ENCODE measurements at regions not wholly inside any gene's neighbourhood (a gene's known extent, or its start where the extent isn't known, plus 50 kb on each side); places are given as distances from the start of the nearest gene placed in this dataset.

DNA sequence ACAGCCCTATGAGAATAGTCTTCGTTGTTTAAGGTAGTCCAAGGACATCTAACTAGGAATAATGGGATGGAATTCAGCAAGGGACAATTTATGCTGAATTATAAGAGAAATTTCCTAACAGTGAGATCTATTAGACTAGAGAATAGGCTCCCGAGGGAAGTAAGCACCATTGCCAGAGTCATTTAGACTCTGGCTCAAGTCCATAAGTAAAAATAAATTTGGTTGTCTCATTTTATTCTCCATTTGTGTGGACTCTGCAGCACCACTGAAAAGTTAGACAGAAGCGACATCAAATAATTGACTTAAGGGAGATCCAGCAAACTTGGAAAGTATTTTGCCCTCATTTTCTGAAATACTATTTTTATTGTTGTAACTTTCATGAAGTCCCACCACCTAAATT, 129.3 kb upstream of the SMIM21 start:
- TF ChIP-seq, protein P1, sequence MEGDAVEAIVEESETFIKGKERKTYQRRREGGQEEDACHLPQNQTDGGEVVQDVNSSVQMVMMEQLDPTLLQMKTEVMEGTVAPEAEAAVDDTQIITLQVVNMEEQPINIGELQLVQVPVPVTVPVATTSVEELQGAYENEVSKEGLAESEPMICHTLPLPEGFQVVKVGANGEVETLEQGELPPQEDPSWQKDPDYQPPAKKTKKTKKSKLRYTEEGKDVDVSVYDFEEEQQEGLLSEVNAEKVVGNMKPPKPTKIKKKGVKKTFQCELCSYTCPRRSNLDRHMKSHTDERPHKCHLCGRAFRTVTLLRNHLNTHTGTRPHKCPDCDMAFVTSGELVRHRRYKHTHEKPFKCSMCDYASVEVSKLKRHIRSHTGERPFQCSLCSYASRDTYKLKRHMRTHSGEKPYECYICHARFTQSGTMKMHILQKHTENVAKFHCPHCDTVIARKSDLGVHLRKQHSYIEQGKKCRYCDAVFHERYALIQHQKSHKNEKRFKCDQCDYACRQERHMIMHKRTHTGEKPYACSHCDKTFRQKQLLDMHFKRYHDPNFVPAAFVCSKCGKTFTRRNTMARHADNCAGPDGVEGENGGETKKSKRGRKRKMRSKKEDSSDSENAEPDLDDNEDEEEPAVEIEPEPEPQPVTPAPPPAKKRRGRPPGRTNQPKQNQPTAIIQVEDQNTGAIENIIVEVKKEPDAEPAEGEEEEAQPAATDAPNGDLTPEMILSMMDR (IDR thresholded peaks at IDR 0.05 in 2 of 3, conservative IDR thresholded peaks at IDR 0.05 in 1 of 3; ENCODE audit: insufficient read depth in 2 of 3, low read depth in 1 of 3, low read length in 3 of 3) = no peak
- TF ChIP-seq SPI1 (IDR thresholded peaks at IDR 0.05; ENCODE audit: borderline replicate concordance, low read depth, low read length) = no peak
- TF ChIP-seq ZNF239 (CRISPR knock-in tag; IDR thresholded peaks at IDR 0.05) = no peak
- no peak for TF ChIP-seq SP2 (IDR thresholded peaks at IDR 0.05; ENCODE audit: extremely low read depth, low read depth, low read length, poor library complexity, severe bottlenecking)
- no peak for TF ChIP-seq CBX3 (IDR thresholded peaks at IDR 0.05; ENCODE audit: borderline replicate concordance in 1 of 2, low read length in 2 of 2)
- no peak for TF ChIP-seq BACH1 (tag; IDR thresholded peaks at IDR 0.05)
- no peak for TF ChIP-seq GTF2F1 (IDR thresholded peaks at IDR 0.05; ENCODE audit: low read depth, low read length)
- no peak for TF ChIP-seq FOS (IDR thresholded peaks at IDR 0.05; ENCODE audit: extremely low read depth, insufficient read length)
- no peak for TF ChIP-seq POLR2A (conservative IDR thresholded peaks at IDR 0.05)

All from K562 (cell line).